ENCODE measurements at regions not wholly inside any gene's neighbourhood (a gene's known extent, or its start where the extent isn't known, plus 50 kb on each side); places are given as distances from the start of the nearest gene placed in this dataset.

DNA sequence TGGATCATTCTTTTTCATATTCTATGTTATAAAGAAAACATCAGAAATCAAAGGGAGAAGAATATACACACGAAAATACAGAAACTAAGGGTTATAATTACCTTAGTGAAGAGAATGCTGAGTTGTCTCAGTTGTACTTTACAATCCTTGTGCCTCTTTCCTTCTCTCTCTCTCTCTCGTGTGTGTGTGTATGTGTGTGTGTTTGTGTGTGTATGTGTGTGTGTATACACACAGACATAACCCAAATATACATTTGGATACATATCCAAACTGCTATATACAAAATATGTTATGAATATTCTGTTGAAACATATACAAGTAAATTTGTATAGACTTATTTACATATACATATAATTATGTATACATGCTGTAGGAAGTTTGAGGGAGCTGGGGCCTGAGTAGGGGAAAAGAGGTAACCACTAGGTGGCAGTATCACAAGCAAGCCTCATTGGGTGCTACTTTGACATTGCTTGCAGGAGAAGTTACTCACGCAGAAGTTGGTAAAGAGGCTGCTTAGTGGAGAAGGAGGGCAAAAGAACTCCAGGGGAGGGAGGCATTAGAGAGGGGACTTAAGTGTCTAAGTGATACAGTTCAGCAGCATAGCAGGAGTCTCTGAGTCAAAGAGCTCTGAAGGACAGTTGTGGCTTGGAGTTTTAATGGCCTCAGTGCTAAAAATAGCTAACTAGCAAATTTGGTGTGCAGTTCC is 465.1 kb upstream of the PCDH20 start:
- TF ChIP-seq, protein P1, sequence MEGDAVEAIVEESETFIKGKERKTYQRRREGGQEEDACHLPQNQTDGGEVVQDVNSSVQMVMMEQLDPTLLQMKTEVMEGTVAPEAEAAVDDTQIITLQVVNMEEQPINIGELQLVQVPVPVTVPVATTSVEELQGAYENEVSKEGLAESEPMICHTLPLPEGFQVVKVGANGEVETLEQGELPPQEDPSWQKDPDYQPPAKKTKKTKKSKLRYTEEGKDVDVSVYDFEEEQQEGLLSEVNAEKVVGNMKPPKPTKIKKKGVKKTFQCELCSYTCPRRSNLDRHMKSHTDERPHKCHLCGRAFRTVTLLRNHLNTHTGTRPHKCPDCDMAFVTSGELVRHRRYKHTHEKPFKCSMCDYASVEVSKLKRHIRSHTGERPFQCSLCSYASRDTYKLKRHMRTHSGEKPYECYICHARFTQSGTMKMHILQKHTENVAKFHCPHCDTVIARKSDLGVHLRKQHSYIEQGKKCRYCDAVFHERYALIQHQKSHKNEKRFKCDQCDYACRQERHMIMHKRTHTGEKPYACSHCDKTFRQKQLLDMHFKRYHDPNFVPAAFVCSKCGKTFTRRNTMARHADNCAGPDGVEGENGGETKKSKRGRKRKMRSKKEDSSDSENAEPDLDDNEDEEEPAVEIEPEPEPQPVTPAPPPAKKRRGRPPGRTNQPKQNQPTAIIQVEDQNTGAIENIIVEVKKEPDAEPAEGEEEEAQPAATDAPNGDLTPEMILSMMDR (IDR thresholded peaks at IDR 0.05) = peak; percentile 73

DNA sequence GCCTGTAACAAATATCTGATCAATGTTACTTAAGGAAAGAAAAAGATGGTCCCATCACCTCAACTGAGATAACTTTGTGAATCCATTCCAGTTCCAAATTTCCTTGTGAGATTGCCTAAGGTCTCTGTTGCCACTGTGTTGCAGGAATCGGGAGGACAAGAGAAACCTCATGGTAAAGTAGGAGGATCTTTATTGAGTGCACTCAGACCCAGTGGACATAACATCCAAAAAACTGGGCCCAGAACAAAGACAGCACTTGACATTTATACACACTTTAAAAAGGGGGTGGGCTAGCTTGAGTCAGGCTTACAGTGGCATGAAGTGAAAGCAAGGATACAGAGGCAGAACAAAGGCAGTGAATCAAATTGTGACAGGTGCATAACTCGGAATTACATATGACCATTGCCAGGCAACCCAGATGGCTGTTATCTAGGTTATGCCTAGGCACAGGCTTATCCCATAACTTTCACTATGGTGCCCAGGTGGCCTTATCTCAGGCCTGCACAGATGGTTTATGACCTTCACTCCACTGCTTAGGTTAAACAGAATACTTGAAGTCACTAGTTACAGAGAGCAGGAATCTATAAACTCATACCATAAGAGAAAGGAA is 459.4 kb upstream of the PCDH20 start:
- TF ChIP-seq, protein P1 (IDR thresholded peaks at IDR 0.05) = no peak

DNA sequence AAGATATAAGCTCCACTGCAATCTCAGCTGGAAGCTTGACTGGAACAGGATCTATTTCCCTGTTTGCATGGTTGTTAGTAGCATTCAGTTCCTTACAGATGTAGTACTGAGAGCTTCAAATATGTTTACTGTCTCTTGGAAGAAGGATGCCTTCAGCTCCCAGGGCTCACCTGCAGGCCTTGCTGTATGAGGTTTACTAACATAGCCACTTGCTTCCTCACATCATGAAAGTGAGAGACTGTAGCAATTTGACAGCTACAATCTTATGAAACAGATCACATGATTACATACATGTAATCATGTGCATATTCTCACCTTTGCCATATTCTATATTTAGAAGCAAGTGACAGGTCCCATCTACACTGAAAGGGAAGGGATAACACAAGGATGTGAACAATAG is 458.1 kb upstream of the PCDH20 start:
- TF ChIP-seq, protein P1 (IDR thresholded peaks at IDR 0.05) = no peak

DNA sequence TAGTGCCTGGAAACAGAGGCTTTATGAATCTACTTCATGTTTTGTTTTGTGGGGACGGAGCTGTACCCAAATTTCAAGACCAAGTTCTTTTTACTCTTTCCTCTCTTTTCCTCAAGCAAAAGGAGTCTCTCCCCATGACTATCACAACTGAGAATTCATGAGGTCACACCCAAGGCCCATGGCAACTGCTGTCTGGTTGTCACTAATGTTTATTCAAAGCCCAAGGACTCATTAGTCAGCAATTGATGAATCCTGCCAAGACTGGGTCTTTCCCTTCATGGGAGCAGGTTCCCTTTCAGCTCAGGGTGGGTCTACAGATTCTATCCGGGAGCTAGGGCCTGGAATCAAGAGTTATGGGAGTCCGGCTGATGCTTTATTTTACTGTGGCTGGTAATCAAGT is 441.5 kb upstream of the PCDH20 start:
- TF ChIP-seq, protein P1 (IDR thresholded peaks at IDR 0.05) = no peak

DNA sequence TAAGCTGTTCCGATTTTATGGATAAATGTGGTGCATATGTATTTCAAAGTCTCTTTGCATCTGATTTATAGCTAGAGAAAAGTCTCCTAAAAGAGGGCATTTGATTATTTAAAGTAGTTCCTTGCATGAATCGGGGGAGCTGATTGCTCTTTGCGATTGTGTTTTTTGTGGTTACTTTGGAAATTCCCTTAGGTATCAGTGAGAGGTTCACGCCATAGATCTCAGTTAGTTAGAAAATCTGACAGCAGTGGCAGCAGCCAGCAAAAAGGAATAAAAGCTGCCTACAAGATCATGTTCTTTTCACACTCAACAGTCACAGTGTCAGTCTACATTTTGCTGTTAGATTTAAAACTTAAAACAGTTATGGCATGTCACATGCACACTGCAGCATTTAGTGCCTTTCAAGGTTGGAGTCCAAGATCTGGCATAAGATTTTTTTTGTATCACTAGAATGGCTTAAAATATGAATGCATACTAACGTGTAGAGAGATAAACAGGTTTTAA is 436.5 kb upstream of the PCDH20 start:
- TF ChIP-seq, protein P1 (IDR thresholded peaks at IDR 0.05) = no peak

DNA sequence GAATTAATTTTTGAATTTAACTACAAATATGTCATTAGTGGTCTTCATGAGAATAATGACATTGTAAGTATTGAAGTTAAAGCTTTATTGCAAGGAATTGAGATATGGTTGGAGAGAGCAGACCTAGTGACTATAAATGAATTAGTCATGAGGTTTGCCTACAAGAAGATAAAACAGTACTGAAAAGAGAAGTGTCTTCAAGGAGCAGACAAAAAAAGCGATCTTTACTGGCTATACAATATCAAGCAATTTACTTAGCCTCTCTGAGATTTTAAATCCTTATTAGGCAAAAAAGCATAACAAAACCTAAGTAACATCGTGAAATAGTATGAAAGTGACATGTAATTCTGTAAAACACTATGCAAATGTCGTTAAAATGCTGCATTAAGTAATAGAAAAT is 435.1 kb upstream of the PCDH20 start:
- TF ChIP-seq, protein P1 (IDR thresholded peaks at IDR 0.05) = no peak

DNA sequence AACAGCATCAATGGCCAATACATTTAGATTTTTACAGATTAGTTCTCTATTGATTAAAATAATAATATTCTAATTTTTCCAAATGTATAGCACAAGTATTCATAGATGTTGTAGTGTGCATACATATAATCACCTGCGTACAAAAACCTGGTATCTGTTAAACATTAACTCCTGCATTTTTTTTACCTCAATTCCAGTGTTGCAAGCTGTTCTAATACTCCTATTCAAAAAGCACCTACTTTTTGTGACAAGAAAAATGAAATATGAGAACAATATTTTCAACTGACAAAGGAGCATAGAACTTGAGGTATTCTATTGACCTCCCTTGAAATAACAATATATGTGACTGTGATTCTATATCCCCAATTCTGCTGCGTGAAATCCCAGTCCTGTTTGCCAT is 422.9 kb upstream of the PCDH20 start:
- TF ChIP-seq, protein P1 (IDR thresholded peaks at IDR 0.05) = no peak

All from LNCAP (cell line).